Right ventricle myocardium inferior (tissue), 1 donor: ENCODE measurements at regions not wholly inside any gene's neighbourhood (a gene's known extent, or its start where the extent isn't known, plus 50 kb on each side); places are given as distances from the start of the nearest gene placed in this dataset.

ENCODE experiments used
- ATAC-seq: fragments of 200-7000 bp; cut with Tn5 transposase; one replicate; pipeline ENCODE4 v1.9.1; 2020; ENCODE audit warnings: mild to moderate bottlenecking, moderate library complexity
- DNase-seq: peaks from one replicate; pipeline ENCODE4 v3.0.0; 2021; ENCODE audit errors: missing footprints
- intact Hi-C: fragments of 100-400 bp; cut with DNase I; formaldehyde crosslinking; loops from one replicate; pipeline ENCODE4 v1.11.0; 2022
- donor health status: DM: no; HTN: yes; CAD: no; lungs with severe emphysema.

GRCh38 chr10:75347186-75347585, 54.4 kb downstream of the ZNF503 start:
- DNase-seq (no peak), ATAC-seq (no peak)
- intact Hi-C loops = no loop called here

GRCh38 chr10:75345738-75346137, 55.8 kb downstream of the ZNF503 start:
- ATAC-seq (no peak), DNase-seq (no peak)
- intact Hi-C loops = no loop called here

- intact Hi-C loops = no loop called here
- DNase-seq = no peak
- ATAC-seq = no peak
Measured at GRCh38 chr10:75344170-75344569, 57.4 kb downstream of the ZNF503 start.

- DNase-seq = no peak
Measured at GRCh38 chr10:75342397-75342796, 59.2 kb downstream of the ZNF503 start.

GRCh38 chr10:75335983-75336382, 65.6 kb downstream of the ZNF503 start:
- DNase-seq (no peak), ATAC-seq (no peak)
- intact Hi-C loops = no loop called here

More at GRCh38 chr10:75342397-75342796, 59.2 kb downstream of the ZNF503 start:
- ATAC-seq = no peak
- intact Hi-C loops = no loop called here

- no peak for ATAC-seq
- no peak for DNase-seq
- intact Hi-C loops = no loop called here
Measured at GRCh38 chr10:75335191-75335590, 66.4 kb downstream of the ZNF503 start.

- DNase-seq = no peak
- no peak for ATAC-seq
- intact Hi-C loops = no loop called here
Measured at GRCh38 chr10:75334720-75335119, 66.8 kb downstream of the ZNF503 start.

GRCh38 chr10:75332081-75332480, 69.5 kb downstream of the ZNF503 start:
- DNase-seq (no peak), ATAC-seq (no peak)
- intact Hi-C loops = no loop called here

GRCh38 chr10:75331081-75331480, 70.5 kb downstream of the ZNF503 start:
- ATAC-seq (no peak), DNase-seq (no peak)
- intact Hi-C loops = no loop called here

- ATAC-seq (no peak), DNase-seq (no peak)
- intact Hi-C loops = no loop called here
Measured at GRCh38 chr10:75329190-75329745, 72.3 kb downstream of the ZNF503 start.

- DNase-seq (no peak), ATAC-seq (no peak)
- intact Hi-C loops = no loop called here
Measured at GRCh38 chr10:75326306-75326705, 75.3 kb downstream of the ZNF503 start.

GRCh38 chr10:75319274-75319673, 82.3 kb downstream of the ZNF503 start:
- intact Hi-C loops = no loop called here

GRCh38 chr10:75314570-75314969, 78.8 kb upstream of the COMTD1 start:
- intact Hi-C loops = no loop called here
- ATAC-seq (no peak), DNase-seq (no peak)

More at GRCh38 chr10:75319274-75319673, 82.3 kb downstream of the ZNF503 start:
- no peak for DNase-seq
- no peak for ATAC-seq

- no peak for DNase-seq
- ATAC-seq = no peak
- intact Hi-C loops = no loop called here
Measured at GRCh38 chr10:75312440-75312839, 76.7 kb upstream of the COMTD1 start.

GRCh38 chr10:75305675-75306074, 69.9 kb upstream of the COMTD1 start:
- no peak for ATAC-seq
- intact Hi-C loops = no loop called here
- no peak for DNase-seq

- ATAC-seq = no peak
- intact Hi-C loops = no loop called here
- no peak for DNase-seq
Measured at GRCh38 chr10:75304741-75305390, 69.1 kb upstream of the COMTD1 start.

GRCh38 chr10:75304313-75304712, 68.6 kb upstream of the COMTD1 start:
- intact Hi-C loops = no loop called here
- ATAC-seq (no peak), DNase-seq (no peak)

- ATAC-seq = no peak
- intact Hi-C loops = no loop called here
- no peak for DNase-seq
Measured at GRCh38 chr10:75303045-75303777, 67.5 kb upstream of the COMTD1 start.

- intact Hi-C loops = no loop called here
Measured at GRCh38 chr10:75302029-75302428, 66.3 kb upstream of the COMTD1 start.

GRCh38 chr10:75297021-75297599, 61.4 kb upstream of the COMTD1 start:
- no peak for ATAC-seq
- intact Hi-C loops = no loop called here
- DNase-seq = no peak

More at GRCh38 chr10:75302029-75302428, 66.3 kb upstream of the COMTD1 start:
- ATAC-seq (no peak), DNase-seq (no peak)
